ENCODE measurements at regions not wholly inside any gene's neighbourhood (a gene's known extent, or its start where the extent isn't known, plus 50 kb on each side); places are given as distances from the start of the nearest gene placed in this dataset.
"Not testable (repeated sequence)": the region's sequence is repeated elsewhere in the genome, so short reads cannot be mapped to it uniquely, and the experiment has no call there.

DNA sequence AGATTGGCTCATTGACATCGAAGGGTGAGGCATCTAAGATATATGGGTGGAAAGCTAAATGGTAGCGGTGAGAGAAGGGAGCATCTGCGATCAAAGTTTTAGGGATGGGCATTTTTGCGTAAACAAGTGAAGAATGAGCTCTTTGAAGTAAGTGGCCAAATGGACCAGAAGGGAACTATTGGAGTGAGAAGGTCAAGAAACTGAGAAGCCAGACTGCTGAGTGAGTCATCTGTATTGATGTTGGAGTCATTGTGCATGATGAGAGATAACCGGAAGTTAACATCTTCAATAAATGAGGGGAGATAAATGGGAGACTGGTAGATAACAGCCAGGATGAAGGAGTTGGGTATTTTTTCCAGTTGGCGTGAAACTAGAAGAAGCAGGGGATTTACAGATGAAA is 271.9 kb upstream of the PDE3A start:
- DNase-seq (ENCODE audit: low read depth in 2 of 3, low spot score in 2 of 3): no peak

DNA sequence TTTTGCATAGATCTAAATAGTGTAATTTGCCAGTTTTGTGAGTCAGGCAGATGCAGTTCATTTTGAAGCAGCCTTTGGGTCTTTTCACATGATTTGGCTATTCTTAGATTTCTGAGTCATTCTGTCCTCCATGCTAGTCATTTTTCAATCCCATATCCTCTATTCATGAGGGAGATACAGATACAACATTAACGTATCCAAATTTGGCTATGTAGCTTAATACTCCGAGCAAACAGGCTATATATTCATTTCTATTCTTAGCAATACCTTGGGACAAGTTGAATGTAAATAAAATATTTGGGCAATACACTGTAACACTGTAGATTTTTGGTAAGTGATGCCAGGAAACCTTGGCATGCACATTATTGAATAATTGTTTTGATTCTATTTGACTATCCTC is 270.7 kb upstream of the PDE3A start:
- DNase-seq (ENCODE audit: low read depth in 2 of 3, low spot score in 2 of 3): no peak

GRCh38 chr12:20099395-20100183 is 268.7 kb upstream of the PDE3A start:
- no peak for DNase-seq (ENCODE audit: low read depth in 2 of 3, low spot score in 2 of 3)

DNA sequence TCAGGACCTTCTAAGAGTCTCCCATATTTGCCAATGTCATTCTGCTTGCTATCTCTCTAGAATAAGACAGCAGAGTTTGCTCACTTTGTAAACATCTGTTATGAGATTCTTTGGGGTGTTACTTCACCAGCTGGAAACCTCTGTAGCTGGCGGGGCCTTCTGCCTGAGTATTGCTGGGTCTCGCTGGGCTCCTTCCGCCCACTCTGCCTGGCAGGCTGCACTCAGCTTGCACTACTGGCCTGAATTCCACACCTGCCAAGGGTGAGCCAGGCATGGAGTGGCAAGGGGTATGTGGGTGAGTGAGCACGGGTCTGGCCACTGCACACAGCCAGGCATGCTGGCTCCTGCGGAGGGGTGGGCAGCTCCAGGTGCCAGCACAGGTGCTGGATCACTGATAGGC is 267.3 kb upstream of the PDE3A start:
- no peak for DNase-seq (ENCODE audit: low read depth in 2 of 3, low spot score in 2 of 3)

GRCh38 chr12:20105943-20106342 is 262.4 kb upstream of the PDE3A start:
- DNase-seq (ENCODE audit: low read depth in 2 of 3, low spot score in 2 of 3): no peak

DNA sequence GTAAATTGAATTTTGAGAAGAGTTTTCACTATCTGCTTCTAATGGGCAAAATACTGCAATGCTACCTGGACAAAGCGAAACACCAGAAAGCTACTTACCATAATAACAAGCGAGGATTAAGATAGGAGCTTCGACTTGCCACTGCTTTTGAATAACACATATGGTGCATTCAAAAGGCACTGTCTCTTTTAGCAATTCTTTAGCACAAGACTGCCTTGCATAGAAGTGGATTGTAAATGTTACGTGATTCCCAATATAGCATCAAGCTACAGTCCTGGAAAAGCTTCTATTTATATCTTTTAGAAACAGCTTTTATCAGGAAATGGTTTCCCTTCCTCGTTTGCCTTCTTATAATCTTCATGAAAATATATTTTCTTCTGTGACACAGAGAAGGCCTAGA is 258.7 kb upstream of the PDE3A start:
- no peak for DNase-seq (ENCODE audit: low read depth in 2 of 3, low spot score in 2 of 3)

GRCh38 chr12:20115371-20115770 is 253.0 kb upstream of the PDE3A start:
- DNase-seq (ENCODE audit: low read depth in 2 of 3, low spot score in 2 of 3): not testable (repeated sequence)

DNA sequence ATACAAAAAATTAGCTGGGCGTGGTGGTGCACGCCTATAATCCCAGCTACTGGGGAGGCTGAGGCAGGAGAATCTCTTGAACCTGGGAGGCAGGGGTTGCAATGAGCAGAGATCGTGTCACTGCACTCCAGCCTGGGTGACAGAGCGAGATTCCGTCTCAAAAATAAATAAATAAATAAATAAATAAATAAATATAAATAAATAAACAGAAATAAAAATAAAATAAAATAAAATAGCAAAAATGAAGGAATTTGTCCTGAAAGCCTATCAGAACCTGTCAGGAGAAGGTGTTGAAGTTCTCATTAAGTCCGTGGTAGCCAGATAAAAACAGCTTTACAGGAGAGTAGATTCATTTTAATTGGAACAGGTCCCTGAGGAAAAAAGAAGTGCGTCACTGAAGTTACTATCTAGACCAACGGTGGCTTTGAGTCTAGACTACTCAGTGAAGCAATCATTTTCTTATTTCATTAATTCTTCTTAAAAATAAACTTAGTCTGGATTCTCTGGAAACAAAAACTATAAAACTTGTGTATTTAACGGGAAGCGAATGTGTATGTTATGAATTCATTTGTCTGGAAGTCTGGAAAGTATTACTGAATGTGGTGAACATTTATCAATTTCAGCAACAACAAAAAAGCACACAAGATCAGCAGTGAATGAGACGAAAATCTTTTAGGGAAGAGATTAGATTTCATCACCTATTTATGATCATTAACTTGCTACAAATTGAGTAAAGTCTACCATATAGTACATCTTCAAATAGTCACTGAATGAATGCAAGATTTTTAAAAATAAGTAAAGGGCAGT is 248.5 kb upstream of the PDE3A start:
- no peak for DNase-seq (ENCODE audit: low read depth in 2 of 3, low spot score in 2 of 3)

- no peak for DNase-seq (ENCODE audit: low read depth in 2 of 3, low spot score in 2 of 3)
Measured at GRCh38 chr12:20120403-20120725, 248.0 kb upstream of the PDE3A start.

DNA sequence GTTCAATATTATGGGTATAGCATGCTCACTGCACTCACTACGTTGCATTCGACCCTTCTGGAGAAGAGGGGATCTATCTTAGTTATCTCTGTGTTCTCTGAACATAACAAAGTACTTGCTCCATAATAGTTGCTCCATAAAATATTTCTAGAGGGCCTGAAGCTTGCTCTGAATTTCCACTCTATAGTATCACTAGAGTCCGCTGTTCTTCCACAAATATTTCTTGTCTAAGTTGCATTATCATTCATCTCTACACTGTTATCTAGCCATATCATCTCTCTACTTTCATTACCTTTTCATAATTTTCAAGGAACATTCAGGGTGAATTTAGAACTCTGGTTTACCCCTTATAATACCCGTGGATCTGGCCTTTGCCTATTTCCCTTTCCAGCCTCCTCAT is 246.1 kb upstream of the PDE3A start:
- DNase-seq (ENCODE audit: low read depth in 2 of 3, low spot score in 2 of 3): no peak

DNA sequence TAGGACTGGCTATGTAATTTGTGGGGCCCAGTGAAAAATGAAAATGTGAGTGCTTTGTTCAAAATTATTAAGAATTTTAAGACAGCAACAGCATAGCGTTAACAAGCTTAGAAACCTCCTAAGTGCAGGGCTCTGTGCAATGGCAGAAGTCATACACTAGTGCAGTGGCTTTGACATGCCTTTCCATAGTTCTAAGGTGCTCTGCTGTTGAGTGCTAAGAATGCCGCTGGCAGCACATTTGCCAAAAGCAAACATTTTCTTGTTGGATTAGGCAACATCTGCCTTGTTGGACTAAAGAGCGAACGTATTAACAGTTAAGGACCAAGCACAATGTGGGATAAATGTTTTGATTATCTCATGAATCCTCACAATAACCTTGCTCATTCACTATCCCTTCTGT is 244.9 kb upstream of the PDE3A start:
- no peak for DNase-seq (ENCODE audit: low read depth in 2 of 3, low spot score in 2 of 3)

DNA sequence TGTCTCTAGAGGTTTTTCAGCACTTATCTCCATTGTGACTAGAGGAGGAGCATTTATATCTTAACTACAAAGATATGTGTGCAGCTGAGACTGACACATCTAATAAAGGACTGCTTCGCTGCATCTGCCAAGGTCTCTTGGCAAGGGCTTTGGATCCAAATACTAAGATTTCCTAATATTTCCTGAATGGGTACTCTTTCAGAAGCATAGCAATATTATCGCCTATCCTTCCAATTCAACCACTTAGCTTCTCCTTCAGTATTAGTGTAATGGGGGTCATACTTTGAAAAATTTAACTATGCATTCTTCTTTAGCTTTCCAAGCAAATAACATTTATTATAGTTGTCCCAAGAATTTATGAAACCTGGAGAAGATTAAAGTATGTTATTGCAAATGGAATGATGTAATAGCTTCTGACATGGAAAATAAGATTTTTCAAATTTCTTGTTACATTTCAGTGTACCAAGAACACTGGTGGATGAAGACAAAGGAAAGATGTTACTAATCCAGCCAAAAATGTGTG is 243.0 kb upstream of the PDE3A start:
- DNase-seq (ENCODE audit: low read depth in 2 of 3, low spot score in 2 of 3): no peak

DNA sequence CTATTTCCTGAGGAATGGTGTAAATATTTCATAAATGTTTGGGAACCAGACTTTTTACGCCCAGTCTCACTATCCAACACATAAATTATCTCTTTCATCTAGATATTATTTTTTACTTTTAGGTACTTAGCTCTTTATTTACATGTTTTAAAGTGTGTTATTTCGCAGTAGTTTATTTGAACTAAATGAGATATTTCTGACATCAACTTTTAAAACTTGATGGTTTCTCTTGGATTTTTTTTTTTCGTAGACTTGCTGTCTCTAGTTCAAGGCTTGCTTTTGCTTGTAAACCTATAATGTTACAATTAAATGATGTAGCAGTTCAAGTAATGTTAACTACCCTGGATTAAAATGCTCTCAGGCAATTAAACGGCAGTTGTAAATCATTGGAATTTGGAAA is 241.7 kb upstream of the PDE3A start:
- DNase-seq (ENCODE audit: low read depth in 2 of 3, low spot score in 2 of 3): no peak

DNA sequence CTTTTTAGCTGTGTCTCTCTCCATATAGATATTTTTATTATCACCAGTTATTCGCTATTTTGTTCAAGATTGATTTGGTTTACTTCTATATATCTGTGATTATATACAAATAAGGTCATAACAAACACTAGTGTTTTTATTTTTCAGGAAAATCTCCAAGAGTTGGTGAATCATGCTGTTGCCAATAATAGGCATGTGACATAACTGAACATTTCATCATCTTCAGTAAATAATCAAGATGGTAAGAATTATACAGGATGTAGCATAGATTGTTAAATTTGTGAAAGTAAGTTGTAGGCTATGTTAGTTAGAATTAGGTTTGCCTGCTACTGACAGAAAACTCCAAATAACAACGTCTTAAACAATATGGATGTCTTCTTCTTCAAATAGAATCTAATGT is 240.9 kb upstream of the PDE3A start:
- DNase-seq (ENCODE audit: low read depth in 2 of 3, low spot score in 2 of 3): no peak

GRCh38 chr12:20128928-20129327 is 239.4 kb upstream of the PDE3A start:
- no peak for DNase-seq (ENCODE audit: low read depth in 2 of 3, low spot score in 2 of 3)

DNA sequence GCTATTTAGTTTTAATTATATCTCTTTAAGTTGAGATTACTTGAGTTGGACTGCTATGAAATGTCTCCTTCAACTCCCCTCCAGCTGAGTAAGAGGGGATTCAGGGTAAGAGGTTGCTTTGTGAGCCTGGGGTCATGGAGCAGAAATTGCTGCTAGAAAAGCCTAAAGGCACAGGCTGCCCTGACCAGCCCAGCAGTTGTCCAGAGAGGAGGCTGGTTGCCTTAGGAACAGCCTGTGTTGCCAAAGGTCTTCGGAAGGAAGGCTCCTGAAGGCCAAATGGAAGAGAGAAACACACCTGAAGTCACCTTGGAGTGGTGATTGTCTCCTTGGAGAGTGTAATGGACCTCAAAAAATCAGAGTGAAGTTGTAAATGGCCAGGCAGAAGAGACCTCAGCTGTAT is 235.5 kb upstream of the PDE3A start:
- no peak for DNase-seq (ENCODE audit: low read depth in 2 of 3, low spot score in 2 of 3)

DNA sequence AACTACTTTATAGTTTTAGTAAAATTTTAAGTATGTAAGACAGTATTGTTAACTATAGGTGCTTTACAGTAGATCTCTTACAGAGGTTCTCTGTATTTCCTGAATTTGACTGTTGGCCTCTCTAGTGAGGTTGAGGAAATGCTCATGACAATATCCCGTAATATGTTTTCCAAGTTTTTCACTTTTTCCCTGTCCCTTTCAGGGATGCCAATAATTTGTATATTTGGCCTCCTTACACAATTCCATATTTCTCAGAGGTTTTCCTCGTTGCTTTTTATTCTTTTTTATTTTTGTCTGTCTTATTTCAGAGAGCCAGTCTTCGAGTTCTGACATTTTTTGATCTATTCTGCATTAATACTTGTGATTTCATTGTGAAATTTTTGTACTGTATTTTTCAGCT is 233.7 kb upstream of the PDE3A start:
- no peak for DNase-seq (ENCODE audit: low read depth in 2 of 3, low spot score in 2 of 3)

GRCh38 chr12:20140751-20141150 is 227.6 kb upstream of the PDE3A start:
- DNase-seq (ENCODE audit: low read depth in 2 of 3, low spot score in 2 of 3): peak in 2 of 3 donors; percentile 5 to 14

DNA sequence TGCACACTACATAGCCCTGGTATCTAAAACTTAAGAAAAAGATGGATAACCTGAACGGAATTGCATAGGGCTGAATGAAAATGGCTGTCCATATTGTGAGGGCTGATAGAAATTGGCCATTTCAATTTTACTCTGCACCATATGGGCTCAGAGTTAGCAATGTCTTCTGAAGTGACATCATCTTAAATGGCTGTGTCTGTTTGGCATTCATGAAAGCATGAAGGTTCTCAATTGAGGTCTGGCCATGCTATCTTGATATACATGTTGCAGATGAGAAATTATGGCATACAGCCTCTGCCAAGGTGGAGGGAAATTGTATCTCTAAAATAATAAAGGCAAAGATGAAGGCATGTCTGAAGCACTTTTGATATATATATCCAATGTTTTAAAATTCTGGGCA is 226.0 kb upstream of the PDE3A start:
- DNase-seq (ENCODE audit: low read depth in 2 of 3, low spot score in 2 of 3): no peak

DNA sequence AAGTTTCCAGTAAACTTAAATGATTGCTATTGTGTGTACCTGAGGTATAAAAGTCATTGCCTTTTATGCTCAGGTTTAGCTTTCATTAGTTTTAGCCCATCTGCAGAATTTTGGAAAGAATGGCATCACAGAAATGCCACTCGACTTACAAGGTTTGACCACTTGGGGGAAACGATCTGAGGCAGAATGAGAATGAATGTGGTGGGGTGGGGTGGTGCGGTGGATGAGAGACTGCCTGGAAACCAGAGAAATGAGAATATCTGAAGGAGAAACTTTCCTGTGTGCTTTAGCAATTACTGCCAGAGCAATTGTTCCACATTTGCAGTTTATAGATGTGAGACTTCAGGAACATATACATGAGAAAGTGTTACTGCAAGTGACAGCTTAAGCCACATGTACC is 225.4 kb upstream of the PDE3A start:
- DNase-seq (ENCODE audit: low read depth in 2 of 3, low spot score in 2 of 3): peak in 1 of 3 donors; percentile 26

DNA sequence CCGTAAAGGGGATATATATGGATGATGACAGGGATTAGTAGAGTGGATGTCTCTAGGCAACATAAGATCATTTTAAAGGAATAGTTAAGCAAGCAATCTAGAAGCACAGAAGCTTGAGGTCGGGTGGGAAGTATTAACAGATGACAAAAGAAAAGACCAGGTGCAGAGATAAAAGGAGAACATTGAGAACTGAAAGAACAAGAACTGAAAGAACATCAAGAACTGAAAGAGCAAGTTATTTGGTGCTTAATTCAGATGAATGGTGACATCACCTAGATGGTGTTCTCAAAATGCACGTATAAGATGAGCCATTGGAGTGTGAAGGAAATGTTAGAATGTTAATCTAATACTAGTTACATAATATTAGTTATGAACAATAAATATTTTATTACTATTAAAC is 224.0 kb upstream of the PDE3A start:
- no peak for DNase-seq (ENCODE audit: low read depth in 2 of 3, low spot score in 2 of 3)

- no peak for DNase-seq (ENCODE audit: low read depth in 2 of 3, low spot score in 2 of 3)
Measured at GRCh38 chr12:20148241-20148640, 220.1 kb upstream of the PDE3A start.

Measured in hematopoietic multipotent progenitor cell (in vitro differentiated cells).